ENCODE measurements at regions not wholly inside any gene's neighbourhood (a gene's known extent, or its start where the extent isn't known, plus 50 kb on each side); places are given as distances from the start of the nearest gene placed in this dataset.
"Not testable (repeated sequence)": the region's sequence is repeated elsewhere in the genome, so short reads cannot be mapped to it uniquely, and the experiment has no call there.

DNA sequence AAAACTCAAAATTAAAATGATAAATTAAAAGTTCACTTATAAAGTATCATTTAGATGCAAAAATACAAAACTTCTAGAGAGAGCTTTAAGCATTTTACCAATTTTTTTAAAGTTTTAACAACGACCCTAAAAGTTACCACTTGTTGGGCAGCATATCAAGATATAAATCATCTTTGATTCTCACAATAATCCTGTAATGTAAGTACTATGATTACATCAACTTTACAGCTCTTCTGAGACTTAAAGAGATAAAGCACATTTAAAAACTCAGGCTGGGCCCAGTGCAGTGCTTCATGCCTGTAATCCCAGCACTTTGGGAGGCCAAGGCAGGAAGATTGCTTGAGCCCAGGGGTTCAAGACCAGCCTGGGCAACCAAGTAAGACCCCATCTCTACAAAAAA lies 202.7 kb upstream of the GPC6 start:
- DNase-seq = peak; percentile 30

GRCh38 chr13:93025984-93026383 lies 200.6 kb upstream of the GPC6 start:
- DNase-seq = no peak

DNA sequence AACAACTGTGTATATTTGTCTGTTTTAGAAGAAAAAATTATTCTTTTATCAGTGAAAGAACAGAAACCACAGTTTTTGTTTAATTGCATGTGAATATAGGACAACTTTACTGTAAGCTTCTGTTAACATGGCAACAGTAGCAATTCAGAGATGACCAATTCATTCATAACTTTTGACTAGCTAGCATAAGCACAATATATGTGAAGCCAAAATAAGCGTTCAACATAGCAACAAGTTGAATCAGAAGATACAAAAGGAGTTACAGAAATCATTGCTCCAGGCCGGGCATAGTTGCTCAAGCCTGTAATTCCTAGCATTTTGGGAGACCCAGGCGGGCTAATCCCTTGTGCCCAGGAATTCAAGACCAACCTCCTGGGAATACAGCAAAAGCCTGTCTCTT lies 197.1 kb upstream of the GPC6 start:
- DNase-seq = no peak

- DNase-seq = no peak
These were observed 190.2 kb upstream of the GPC6 start for GRCh38 chr13:93036380-93036779.

- no peak for DNase-seq
These were observed 188.8 kb upstream of the GPC6 start for GRCh38 chr13:93037780-93038179.

DNA sequence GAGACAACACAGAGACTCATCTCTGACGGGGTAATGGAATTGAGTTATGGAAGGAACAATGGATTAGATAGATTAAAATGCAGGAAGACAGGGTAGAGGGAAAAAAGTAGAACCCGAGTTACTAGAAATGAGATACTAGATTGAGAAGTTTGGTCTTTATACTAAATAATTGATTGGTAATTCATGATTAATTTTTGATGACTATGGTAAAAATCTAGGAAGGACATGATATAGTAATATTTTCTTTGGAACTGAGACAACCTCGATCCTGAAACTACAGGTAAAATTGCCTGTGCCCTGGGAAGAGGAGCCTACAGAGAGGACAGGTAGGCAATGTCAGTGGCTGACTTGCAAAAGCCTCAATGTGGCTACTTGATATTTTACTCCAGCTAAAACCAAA lies 188.4 kb upstream of the GPC6 start:
- no peak for DNase-seq

- no peak for DNase-seq
These were observed 187.5 kb upstream of the GPC6 start for GRCh38 chr13:93039131-93039530.

GRCh38 chr13:93041566-93041965 lies 185.0 kb upstream of the GPC6 start:
- not testable (repeated sequence) for DNase-seq

- DNase-seq = no peak
These were observed 180.8 kb upstream of the GPC6 start for GRCh38 chr13:93045836-93046235.

- no peak for DNase-seq
These were observed 171.4 kb upstream of the GPC6 start for GRCh38 chr13:93055233-93055632.

- no peak for DNase-seq
These were observed 168.3 kb upstream of the GPC6 start for GRCh38 chr13:93058301-93058700.

DNA sequence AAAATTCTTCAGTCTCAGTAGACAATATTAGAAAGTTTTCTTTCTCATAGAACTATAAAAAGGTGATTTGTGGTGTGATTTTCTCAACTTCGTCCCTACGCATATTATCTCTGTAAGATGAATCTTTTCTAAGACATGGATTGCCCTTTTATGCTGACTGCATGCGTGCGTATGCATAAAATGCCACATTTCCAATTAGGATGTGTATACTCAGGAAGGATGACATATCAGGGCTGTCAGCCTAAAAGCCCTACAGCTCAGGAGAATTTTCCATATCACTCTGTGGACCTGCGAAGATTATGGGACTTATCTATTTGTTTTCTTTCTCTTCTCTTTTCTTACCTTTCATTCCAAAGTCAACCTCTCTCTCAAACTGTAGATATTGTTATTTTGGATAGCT lies 166.5 kb upstream of the GPC6 start:
- no peak for DNase-seq

DNA sequence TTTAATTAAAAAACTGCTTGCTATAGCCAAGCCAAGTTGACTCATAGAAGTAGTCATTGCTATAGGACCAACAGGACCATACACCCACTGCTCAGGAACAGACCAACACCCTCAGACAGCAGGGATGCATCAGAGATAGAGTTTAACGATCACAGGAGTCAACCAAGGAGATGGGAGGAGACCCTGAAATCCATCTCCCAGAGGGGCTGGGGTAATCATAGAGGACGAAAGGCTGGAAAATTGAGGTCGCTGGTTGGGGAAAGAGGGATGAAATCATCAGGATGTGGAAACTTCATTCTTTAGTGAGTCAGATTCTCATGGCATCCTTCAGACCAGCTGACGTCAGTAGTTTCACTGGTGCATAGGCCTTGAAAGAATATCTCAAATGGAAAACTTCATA lies 160.4 kb upstream of the GPC6 start:
- DNase-seq = no peak

GRCh38 chr13:93079294-93079693 lies 147.3 kb upstream of the GPC6 start:
- DNase-seq = peak; percentile 48

DNA sequence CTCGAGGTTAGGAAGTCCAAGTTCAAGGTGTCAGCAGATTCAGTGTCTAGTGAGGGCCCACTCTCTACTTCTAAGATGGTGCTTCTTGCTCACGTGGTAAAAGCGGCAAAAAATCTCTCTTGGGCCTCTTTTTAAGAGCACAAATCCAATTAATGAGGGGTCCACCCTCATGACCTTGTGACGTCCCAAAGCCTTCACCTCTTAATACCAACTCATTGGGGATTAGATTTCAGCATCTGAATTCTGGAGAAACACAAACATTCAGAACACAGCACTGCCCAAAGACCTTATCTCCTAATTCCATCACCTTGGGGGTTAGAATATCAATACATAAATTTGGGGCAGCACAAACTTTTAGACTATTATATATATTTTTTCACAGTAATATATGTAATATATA lies 146.4 kb upstream of the GPC6 start:
- DNase-seq = peak; percentile 57

GRCh38 chr13:93080587-93080986 lies 146.0 kb upstream of the GPC6 start:
- no peak for DNase-seq

DNA sequence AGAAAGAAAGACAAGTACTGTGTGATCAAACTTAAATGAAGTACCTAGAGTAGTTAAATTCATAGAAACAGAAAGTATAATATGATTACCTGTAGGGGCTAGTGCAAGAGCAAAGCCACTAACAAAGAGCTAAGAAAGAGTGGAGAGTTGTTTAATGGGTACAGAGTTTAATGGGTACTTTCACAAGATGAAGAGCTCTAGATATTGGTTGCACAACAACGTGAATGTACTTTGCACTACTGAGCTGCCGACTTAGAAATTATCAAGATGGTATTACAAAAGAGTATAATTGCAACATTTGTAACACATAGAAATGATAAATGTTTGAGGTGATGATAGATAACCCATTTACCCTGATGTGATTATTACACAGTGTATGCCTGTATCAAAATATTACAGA lies 140.3 kb upstream of the GPC6 start:
- no peak for DNase-seq

GRCh38 chr13:93098972-93099371 lies 127.6 kb upstream of the GPC6 start:
- DNase-seq = peak; percentile 99

DNA sequence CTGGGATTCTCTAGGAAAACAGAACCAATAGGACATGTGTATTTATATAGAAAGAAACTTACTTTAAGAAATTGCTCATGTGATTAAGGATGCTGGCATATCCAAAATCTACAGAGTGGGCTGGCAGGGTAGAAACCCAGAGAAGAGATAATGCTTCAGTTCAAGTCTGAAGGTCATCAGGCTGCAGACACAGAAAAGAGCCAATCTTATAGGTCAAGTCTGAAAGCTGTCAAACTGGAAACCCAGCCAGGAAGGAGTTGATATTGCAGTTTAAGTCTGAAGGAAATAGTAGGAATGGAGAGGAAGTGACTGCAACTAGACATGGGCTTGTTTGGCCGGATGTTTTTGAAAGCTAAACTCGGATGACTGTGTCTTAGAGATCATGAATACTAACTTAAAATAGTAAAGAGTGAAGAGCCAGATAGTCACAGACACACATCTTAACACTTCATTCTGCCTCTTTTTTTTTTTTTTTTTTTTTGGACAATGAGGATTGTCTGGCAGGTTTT lies 125.3 kb upstream of the GPC6 start:
- DNase-seq = no peak

GRCh38 chr13:93104270-93104669 lies 122.3 kb upstream of the GPC6 start:
- no peak for DNase-seq

GRCh38 chr13:93108111-93108601 lies 118.5 kb upstream of the GPC6 start:
- DNase-seq = no peak

DNA sequence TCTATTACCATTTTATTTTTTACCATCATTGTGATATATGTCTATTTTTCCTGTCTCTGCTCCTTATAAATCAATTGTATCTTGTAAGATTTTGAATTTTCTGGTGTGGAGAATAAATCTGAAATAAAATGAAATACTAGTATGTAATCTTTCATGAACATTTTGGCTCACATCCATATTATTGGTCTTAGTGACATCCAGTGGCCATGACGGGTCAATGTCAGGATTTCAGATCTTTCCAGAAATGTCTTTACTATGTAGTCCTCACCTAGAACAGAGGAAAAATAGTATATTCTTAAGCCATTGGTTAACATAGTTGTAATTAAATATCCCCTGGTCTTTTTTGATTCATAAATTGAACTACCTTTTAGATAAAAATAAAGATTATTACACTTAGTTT lies 109.8 kb upstream of the GPC6 start:
- DNase-seq = peak; percentile 67

- no peak for DNase-seq
These were observed 108.5 kb upstream of the GPC6 start for GRCh38 chr13:93118081-93118615.

DNA sequence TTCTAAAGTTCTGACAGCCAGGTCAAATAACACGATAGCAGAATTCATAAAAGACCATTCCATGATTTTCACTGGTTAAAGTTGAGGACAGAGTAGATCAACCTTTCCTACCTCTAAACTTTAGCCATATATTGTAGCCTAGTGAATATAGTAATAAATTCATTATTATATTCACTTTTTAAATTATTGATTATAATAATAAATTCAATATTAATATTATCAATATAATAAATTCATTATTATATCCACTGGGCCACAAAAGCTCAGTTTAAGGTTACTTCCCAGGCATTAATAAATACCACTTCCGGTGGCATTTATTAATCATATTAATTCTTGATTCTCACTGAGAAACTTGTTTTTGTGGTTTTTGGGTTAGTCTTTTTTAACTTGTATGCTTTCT lies 85.7 kb upstream of the GPC6 start:
- DNase-seq = no peak

GRCh38 chr13:93144031-93144430 lies 82.6 kb upstream of the GPC6 start:
- DNase-seq = no peak

DNA sequence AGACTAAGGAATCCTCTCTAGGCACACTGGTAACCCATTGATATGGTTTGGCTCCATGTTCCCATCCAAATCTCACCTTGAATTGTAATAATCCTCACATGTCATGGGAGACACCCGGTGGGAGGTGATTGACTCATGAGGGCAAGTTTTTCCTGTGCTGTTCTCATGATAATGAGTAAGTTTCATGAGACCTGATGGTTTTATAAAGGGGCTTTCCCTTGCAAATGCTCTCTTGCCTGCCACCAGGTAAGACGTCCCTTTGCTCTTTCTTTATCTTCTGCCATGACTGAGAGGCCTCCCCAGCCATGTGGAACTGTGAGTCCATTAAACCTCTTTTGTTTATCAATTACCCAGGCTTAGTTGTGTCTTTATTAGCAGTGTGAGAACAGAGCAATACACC lies 81.4 kb upstream of the GPC6 start:
- DNase-seq = no peak
